Activated CD4-positive, alpha-beta T cell treated with anti-CD3 and anti-CD28 coated beads, Interleukin-2, amount 50 U/mL, for 48 hours (primary cell): ENCODE measurements at regions not wholly inside any gene's neighbourhood (a gene's known extent, or its start where the extent isn't known, plus 50 kb on each side); places are given as distances from the start of the nearest gene placed in this dataset.

Experiments used
- DNase-seq, 2 experiments: peaks; one replicate each; pipeline ENCODE4 v3.0.0-alpha.2; 2020

DNA sequence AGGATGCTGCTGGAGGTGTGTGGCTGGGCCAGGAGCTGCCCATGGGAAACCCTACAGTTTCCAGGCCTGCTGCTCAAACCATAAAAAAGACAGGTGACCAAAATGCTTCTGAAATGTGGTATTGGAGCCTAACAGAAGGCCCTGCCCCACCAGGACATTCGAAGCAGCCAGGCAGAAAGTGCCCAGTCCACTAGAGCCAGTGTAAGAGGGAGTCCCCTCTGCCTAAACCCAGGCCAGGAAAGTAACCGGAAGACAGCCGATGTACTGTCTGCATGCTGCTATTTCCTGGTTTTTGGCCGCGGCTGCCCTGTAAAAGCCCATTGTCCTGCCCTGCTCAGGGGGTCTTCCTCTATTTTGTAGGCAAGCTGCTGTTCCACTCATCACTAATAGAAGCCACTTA is 150.7 kb upstream of the IRX2 start:
- DNase-seq: no peak

DNA sequence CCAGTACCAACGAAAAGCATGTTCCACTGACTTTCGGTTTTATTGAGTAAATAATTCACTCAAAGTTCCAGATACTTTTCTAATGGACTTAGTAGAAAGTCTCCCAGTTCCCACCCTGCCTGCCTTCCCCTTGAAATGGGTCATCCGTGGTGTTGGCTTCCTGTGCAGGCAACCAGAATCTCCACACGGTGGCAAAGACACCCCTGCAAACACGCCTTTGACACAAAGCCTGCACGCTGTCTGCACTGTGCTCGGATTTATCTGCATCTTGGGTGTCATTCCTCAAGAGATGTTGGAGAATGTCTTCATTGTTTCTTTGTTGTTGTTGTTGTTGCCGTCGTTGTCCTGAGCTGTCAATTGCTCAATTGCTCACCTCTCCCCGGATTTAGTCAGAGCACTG is 150.0 kb upstream of the IRX2 start:
- DNase-seq: no peak

DNA sequence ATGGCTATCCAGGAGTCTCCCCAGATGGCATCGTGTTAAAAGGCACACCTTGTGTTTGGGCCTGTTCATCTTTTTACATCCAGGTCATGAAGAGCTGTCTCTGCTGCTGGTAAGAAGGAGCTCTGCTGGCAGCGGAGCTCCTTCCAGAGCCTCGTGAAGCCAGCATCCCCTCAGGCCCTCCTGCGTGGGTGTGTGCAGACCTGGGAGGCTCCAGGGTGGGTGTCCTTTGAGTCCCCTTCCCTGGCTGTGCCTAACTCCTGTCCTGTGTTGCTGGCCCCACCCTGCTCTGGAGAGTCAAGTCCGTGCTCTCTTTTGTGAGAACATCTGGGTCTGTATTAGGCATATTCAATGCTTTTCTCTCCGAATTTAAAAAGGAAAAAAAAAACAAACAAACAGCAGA is 149.6 kb upstream of the IRX2 start:
- DNase-seq: no peak

DNA sequence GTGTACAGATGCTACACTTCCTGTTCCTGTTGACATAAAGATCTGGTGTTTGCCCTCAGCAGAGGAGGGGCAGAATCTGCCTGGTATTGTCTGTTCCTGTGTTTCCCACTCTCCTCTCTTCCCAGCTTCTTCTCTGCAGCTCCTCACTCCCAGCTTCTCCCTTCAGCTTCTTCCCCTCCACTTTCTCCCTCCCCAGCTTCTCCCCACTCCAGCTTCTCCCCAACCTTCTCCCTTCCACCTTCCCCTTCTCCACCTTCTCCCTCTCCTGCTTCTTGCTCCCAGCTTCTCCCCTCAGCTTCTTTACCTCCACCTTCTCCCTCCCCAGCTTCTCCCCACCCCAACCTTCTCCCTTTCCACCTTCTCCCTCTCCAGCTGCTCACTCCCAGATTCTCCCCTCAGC is 148.9 kb upstream of the IRX2 start:
- no peak for DNase-seq

DNA sequence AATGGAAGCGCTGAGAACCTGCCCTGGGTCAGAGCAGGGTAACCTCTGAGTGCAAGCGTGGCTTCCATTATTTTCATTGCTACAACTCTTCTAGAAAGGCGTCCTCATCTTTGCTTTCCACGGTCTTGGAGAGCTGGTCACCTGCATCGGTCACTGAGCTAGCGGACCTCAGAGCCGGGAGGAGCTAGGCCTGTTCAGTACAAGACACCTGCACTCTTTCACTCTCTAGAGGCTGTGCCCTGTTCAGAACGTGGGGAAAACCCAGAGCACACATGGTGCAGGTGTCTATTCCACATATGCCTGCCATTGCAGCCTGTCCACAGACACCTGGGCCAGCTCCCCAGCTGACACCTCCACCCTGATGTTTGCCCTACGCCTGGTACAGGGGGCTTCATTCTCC is 147.8 kb upstream of the IRX2 start:
- DNase-seq: no peak

DNA sequence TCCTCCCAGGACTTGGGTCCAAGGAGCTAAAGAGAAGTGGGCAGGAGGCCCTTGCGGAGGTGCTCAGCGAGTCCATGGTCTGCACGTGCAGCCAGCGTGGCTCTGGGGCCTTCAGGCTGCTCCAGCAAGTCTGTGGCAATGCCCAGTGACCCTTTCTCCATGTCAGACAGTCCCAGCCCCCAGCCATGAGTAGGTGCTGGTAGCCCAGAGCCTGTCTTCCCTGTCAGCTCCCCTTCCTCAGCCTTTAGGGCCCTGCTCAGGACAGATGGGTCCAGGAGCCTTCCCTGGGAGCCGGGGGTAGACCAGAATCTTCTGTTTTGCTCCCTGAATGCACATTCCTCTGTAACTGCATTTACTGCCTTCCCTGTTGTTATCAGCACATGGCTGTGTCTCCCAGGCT is 147.2 kb upstream of the IRX2 start:
- DNase-seq: no peak

DNA sequence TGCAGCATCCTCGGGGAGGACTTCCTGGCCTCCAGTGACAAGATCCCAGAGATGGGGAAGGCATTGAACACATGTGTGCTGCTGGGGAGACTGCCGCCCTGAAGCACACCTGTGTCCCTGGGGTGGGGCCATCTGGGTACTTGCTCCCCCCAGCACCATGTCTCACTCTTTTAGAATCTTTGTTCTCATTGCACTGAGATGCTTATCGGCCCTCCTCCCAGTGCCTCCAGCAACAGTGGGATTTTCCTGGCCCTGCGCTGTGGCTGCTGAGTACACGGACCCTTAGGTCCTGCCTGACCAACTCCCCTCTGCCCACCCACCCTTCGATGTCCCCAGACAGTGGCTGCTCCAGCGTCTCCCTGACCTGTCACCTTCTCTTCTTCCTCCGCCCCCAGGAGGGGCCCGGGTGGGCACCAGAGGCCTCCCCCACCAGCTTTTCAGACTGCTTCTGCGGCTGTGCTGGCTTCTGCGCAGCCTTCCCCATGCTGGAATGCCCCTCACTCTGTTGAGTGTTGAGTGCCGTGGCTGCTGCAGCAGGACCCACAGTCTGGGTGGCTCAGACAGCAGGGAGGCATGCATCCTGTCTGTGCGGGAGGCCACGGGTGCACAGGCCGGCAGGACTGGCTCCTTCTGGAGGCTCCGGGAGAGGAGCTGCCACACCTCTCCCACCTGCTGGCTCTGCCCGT is 145.9 kb upstream of the IRX2 start:
- DNase-seq: no peak

DNA sequence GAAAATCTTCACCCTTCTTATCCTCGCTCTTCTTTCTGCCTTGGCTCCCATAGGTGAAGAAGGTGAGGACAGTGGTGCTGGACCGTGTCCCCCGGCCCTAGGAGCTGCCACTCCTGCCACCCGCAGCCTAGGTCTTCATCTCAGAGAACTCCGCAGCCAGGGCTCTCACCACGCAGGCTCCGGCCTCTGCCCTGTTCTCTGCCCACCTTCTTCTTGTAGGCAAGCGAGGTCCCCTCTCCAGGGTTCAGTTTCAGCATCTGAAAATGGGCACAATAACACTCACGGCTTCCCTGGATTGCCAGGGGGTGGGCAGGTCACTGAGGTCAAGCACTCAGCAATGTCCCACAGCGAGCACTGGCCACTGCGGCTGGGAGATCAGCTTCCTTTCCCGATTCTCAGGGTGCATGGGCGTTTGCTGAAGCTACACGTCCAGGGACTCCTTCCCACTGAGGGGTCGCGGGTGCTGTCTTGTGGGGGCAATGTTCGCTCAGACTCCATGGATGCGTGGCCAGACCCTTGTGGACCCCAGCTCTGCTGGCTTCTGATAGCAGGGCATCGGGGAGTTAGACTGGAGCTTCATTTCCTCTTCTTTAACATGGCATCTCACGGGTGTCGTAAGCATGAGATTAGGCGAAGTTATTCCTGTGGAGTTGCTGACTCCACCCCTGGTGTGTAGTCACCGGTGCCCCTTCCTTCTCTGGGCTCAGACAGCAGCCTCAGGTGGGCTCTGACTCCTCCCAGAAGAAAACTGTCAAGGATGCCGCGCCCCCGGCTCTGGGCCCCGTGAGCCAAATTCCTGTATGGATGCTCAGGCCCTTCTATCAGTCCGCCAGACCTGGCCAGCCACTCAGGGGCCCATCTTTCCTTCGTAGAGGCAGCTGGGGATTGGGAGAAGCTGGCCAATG is 145.1 kb upstream of the IRX2 start:
- DNase-seq: no peak

DNA sequence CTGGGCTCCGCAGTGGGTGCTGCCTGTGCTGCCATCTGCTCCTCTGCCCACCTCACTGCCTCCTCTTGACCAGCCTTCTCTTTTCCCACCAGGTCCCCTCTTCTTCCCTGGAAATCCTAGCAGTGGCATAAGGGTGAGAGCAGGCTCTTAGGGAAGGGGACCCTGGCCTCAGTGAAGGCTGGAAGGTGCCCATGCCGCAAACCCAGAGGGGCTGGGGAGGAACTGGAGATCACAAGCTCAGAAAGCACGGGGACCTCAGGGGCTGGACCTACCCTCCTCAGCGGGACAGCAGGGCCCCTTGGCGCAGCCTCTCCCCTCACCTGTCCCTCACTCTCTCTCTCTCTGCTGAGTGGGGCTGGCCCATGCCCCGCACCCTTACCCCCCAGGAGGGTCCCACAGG is 144.4 kb upstream of the IRX2 start:
- DNase-seq: no peak

DNA sequence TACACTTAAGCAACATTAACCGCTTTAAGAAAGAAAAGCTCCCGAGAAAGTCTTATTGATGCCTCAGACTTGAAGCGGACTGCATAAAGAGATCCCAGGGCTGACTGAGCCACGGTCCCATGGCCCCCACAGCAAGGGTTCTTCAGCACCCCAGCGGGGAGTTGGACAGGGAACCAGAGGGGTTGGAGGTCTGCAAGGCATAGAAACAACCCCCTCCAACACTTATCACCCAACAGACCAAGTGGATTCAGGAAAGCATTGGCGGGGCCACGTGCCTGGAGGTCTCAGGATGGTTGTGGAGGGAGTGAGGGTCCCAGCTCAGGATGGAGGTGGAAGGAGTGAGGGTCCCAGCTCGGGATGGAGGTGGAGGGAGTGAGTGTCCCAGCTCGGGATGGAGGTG is 143.7 kb upstream of the IRX2 start:
- no peak for DNase-seq

DNA sequence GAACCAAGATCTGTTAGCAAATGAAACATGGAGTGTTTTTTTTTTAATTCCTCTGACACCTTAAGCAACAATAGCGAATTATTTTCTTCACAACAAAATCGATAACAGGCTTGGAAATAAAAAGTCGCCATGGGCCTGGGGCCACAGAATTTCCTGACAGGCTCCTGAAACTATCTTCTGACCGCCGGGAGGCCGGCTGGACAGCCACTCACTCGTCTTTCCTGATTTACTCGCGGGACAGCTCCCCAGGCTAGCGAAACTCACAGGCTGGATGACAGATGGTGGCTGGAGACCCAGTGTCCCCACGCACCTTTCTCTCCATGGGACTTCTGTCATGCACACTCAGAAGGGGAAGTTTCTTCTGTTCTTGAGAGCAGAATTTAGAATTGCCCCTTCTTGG is 143.3 kb upstream of the IRX2 start:
- no peak for DNase-seq

DNA sequence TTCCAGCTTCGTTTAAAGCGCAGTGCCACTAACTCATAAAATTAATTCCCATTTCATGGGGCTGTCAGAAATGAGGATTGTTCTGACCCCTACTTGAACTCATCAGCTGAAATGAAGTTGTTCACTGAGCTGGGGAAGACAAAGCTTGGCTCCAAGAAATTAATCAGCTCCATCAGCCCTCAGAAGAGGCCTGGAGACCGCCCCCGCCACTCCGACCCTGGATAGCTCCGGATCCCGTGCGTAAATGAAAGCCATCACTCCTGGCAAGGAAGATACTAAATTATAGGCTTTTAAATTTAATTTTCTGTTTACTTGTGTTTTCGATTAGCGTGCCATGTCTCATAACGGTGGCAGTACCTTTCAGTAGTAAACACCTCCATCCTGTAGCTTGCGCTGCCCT is 142.8 kb upstream of the IRX2 start:
- no peak for DNase-seq

DNA sequence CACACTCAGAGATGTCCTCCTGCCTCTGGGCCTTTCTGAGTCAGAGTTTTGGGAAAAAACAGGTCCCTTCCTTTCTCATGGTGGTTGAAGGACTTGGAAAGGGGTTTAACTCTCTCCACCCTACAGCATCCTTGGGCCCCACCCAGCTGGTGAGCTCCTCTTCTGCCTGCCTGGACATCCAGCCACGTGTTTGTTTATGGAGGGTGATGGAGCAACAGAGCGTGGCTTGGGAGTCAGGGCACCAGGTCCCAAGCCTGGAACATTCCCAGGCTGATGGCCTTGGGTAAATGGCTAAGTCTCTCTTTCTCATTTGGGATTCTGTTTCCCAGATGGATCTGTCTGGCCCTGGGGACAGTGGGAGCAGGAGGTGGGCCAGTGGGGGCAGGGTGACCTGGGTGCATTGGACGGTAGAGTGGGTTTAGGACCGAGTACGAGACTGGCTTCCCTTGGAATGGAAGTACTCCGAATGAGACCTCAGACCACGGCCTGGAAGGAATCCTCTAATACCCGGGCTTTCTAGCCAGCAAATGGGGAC is 141.1 kb upstream of the IRX2 start:
- no peak for DNase-seq

DNA sequence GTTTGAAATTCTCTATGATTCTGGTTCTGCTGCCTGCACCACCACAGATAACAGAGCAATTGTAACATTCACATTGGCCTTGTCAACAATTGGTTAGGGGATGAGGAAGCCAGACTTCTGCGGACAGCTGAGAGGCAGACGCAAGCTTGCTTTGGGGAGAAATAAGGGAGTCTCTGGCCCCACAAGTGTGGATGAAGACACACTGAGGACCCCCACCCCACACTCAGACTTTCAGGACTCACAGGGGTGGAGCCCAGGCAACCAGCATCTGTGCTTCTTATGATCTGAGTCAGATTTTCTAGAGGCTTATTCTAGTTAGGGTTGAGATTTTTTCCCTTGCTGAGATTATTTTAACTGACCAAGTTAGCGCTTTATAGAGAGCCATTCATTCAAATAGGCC is 140.3 kb upstream of the IRX2 start:
- DNase-seq: no peak

DNA sequence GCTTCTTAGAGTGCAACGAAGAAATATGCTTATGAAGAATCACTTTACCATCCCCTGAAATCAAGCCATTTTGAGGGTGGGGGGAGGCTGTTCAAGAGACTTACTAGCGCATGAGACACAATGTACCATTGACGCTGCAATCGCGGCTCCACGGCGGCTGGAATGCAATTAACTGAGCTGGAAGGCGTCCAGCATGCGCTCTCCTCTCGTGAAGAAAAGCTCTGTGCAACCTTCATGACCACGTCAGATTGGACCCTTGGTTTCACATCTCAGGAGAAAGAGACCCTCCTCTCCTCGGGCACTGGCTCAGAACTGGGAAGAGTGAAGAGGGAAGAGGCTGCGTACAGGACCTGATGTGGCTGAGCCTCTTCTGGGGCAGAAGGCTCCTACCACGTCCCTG is 138.5 kb upstream of the IRX2 start:
- no peak for DNase-seq

DNA sequence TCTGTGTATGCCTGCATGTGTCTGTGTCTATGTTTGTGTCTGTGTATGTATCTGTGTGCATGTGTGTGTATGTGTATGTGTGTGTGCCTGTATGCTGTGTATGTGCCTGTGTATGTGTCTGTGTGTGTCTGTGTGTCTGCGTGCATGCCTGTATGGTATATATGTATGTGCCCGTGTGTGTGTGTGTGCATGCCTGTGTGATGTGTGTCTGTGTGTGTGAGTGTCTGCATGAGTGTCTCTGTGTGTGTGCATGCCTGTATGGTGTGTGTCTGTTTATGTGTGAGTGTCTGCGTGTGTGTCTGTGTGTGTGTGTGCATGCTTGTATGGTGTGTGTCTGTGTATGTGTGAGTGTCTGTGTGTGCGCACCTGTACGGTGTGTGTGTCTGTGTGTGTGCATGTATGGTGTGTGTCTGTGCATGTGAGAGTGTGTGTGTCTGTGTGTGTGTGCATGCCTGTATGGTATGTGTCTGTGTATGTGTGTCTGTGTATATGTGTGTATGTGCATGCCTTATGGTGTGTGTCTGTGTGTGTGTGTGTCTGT is 137.1 kb upstream of the IRX2 start:
- no peak for DNase-seq

DNA sequence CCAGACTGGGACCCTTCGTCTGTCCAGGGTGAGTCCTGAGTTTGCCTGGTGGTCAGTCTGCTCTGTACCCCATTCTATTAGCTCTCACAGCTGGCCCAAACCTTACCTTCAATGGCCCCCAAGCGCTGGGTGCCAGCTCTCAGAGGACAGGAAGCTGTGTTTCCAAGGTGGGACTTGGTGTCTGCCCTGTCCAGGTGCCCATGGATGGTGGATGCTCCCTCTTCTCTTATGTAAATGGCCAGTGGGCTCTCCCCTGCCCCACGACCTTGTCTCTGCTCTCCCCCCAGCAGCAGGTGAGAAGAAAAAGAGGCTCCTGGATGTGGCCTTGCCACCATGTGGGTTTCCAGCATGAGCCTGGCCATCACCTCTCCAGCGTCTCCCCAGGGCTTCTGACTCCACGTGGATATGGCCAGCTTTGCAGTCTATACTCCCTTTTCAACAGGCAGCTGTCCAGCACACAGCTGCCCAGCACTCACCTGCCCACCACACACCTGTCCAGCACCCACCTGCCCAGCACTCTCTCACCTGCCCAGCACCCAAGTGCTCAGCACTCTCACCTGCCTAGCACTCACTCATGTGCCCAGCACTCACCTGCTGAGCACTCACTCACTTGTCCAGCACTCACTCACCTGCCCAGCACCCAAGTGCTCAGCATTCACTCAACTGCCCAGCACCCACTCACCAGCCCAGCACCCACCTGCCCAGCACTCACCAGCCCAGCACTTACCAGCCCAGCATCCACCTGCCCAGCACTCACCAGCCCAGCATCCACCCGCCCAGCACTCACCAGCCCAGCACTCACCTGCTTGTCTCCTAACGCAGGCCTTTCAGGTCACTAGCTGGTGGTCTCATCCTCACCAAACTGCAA is 136.2 kb upstream of the IRX2 start:
- DNase-seq: no peak

DNA sequence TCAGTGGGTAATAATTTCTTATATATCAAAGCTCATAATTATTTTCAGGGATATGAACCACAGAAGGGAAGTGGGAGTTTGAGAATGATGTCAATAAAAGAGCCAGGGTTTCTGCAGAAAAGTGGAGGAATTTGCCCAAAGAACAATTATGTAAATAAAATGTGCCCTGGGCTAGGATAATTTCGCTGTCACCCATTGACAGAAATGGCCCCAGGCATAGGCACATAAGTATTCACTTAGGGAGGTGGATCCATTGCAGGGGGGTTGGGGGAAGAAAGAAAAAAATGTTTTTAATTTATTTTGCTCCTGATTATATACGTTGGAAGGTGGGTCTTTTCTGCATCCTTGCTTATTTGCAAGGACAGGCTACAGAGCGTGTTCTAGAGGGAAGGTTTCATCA is 135.1 kb upstream of the IRX2 start:
- no peak for DNase-seq

DNA sequence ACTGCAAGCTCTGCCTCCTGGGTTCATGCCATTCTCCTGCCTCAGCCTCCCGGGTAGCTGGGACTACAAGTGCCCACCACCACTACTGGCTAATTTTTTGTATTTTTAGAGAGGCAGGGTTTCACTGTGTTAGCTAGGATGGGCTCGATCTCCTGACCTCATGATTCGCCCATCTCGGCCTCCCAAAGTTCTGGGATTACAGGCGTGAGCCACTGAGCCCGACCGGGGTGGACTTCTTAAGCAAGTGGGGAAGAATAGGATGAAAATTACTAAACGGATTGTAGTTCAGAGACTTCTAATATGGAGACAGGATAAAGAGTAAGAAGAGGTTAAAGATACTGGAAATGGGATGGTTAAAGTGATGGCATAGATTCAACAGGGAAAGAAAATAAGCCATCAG is 132.3 kb upstream of the IRX2 start:
- DNase-seq: no peak

DNA sequence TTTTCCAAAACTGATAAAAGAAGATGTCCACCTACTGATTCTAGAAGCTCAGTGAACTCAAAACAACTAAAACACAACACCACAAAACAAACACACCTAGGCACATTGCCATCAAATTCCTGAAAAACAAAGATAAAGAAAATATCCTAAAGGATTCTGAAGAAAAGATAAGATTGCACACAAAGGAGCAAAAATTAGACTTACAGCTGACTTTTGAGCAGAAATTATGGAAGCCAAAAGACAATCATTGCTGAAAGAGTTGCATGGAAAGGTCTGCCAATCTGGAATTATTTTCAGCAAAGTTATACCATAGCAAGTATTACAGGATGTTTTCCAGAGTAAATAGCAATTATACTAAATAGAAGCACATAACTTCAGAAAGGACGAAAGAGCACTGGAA is 128.2 kb upstream of the IRX2 start:
- no peak for DNase-seq

DNA sequence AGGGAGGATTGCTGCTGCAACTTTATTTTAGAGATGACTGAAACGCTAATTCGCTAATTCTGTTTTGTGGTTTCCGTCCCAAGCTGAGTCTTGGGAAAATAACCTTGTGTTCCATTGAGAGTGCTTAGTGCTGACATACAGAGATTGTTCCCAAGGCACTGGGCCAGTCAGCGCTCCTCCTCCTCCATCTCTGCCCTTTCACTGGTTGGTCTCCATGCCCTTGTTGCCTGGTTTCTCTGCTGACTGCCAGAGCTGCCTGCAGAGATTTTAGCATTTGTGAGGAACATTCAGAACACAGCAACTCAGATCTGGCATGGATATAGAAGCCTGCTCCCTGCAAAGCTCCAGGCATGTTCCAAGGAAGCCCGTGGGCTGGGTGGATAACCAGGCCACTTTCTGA is 126.0 kb upstream of the IRX2 start:
- no peak for DNase-seq

DNA sequence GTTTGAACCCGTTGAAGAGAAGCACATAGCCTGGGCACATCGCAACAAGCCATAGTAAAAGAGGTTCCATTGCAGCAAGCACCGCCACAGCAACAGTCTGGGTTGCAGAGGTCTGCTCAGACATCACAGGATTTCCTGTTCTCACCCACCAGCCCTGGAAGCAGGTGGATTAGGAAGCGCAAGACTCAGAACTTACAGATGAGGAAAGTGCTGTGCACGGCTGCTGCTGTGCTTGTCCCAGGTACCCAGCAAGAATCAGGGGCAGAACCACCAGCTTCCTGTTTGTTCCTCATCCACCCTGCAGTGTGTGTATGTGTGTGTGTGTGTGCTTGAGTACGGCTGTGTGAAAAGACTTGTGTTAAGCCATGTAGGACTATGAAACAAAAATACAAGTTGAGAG is 124.7 kb upstream of the IRX2 start:
- DNase-seq: no peak

DNA sequence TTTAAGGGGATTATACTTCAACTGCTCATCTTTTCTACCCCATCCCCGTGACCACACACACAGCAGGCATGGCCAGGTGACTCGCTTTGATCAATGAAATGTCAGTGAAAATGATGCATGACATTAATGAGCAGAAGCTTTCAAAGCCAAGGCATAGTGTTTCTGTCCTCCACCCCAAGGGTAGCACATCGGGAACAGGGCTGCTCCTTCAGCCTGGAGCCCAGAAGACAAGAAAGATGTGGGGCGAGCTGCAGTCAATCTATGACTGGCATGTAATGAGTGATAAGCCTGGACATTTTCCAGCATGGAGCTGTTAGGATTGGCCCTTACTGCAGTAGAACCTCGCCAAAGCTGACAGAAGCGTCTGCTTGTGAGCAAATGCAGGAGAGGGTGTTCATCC is 122.6 kb upstream of the IRX2 start:
- DNase-seq: no peak
